ENCODE measurements at regions not wholly inside any gene's neighbourhood (a gene's known extent, or its start where the extent isn't known, plus 50 kb on each side); places are given as distances from the start of the nearest gene placed in this dataset.

DNA sequence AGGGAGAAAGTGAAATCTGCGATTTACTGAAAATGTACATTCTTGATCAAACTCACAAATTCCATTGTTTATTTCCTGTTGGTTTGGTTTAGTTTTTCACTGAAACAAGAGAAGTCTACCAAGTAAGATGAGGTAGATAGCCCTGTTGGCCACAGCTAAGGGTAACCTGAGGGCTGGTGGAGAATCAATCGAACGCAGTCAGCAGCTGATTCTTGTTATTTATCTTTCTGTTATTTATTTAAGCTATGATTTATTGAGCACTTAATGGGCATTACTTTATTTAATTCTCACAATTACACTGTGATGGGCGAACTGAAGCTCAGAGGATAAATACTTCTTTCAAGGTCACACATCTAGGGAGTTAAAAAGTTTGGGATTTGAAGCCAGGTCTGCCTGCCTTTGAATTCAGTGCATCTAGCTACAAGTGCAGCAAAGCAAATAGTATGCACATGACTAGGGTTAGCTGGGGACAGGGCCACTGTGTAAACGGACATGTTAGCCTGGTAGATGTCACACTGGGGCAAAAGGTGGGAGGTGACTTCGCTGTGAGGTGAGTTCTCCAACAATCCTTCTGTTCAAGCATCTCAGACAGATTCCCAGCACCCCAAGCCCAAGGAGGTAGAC, 106.5 kb upstream of the GADD45A start:
- Histone ChIP-seq H3K27me3 (ENCODE audit: control insufficient read depth, insufficient read depth, low read length) (no peaks in the 10 kb centered on the region), H3K4me3 (ENCODE audit: low read length) (no peak overlapping the region), H3K36me3 (ENCODE audit: insufficient read depth, low read length) (no peaks in the 10 kb centered on the region), H3K9me3 (replicated peaks; ENCODE audit: low read length) (no peaks in the 10 kb centered on the region), H3K4me2 (ENCODE audit: low read length) (no peak overlapping the region), H3K9ac (ENCODE audit: low read depth, low read length) (no peak overlapping the region), H3K4me1 (ENCODE audit: control insufficient read depth, insufficient read depth, low read length) (peaks cover 3% of the 10 kb centered on the region)

DNA sequence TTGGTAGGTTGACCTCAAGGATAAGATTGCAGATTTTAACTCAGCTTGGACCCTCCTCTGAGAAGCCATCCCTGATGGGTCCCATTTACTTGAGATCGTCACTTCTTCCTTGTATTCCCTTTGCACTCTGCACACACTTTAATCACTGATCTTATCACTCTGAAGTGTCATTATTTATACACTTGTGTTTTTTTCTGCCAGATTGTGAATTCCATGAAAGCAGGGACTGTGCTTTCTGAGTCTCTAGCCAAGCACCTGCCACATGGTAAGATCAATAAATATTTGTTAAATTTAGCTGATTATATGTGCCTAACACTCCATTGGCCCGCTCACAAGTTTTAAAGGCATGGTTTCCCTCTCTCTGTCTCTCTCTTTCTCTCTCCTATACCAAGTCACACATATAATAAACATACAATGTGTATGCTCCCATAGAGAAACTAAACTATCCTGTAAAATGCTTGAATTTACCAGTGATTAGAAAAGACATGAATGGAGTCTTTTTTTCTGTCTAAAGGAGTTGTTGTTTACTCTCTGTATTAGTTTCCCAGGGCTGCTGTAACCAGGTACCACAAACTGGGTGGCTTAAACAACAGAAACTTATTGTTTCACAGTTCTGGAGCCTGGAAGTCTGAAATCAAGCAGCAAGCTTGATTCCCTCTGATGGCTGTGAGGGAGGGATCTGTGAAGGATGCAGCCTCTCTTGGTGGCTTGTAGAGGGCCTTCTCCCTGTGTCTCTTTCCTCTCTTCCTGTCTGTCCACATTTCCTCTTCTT, 105.2 kb upstream of the GADD45A start:
- H3K27me3 ChIP-seq (ENCODE audit: control insufficient read depth, insufficient read depth, low read length) = no peaks in the 10 kb centered on the region
- H3K4me1 ChIP-seq (ENCODE audit: control insufficient read depth, insufficient read depth, low read length) = peaks cover 3% of the 10 kb centered on the region
- no peak overlapping the region for H3K4me2 ChIP-seq (ENCODE audit: low read length)
- no peak overlapping the region for H3K4me3 ChIP-seq (ENCODE audit: low read length)
- no peaks in the 10 kb centered on the region for H3K36me3 ChIP-seq (ENCODE audit: insufficient read depth, low read length)
- H3K9me3 ChIP-seq (replicated peaks; ENCODE audit: low read length) = no peaks in the 10 kb centered on the region
- no peak overlapping the region for H3K9ac ChIP-seq (ENCODE audit: low read depth, low read length)

- no peak overlapping the region for H3K9ac ChIP-seq (ENCODE audit: low read depth, low read length)
- H3K4me3 ChIP-seq (ENCODE audit: low read length) = no peak overlapping the region
- H3K4me1 ChIP-seq (ENCODE audit: control insufficient read depth, insufficient read depth, low read length) = no peaks in the 10 kb centered on the region
- H3K4me2 ChIP-seq (ENCODE audit: low read length) = no peak overlapping the region
- no peaks in the 10 kb centered on the region for H3K9me3 ChIP-seq (replicated peaks; ENCODE audit: low read length)
- H3K36me3 ChIP-seq (ENCODE audit: insufficient read depth, low read length) = no peaks in the 10 kb centered on the region
- H3K27me3 ChIP-seq (ENCODE audit: control insufficient read depth, insufficient read depth, low read length) = no peaks in the 10 kb centered on the region
Measured at GRCh38 chr1:67580691-67581403, 104.2 kb upstream of the GADD45A start.

- no peak overlapping the region for H3K4me2 ChIP-seq (ENCODE audit: low read length)
- H3K9ac ChIP-seq (ENCODE audit: low read depth, low read length) = no peak overlapping the region
- no peaks in the 10 kb centered on the region for H3K9me3 ChIP-seq (replicated peaks; ENCODE audit: low read length)
- no peaks in the 10 kb centered on the region for H3K27me3 ChIP-seq (ENCODE audit: control insufficient read depth, insufficient read depth, low read length)
- H3K4me3 ChIP-seq (ENCODE audit: low read length) = no peak overlapping the region
- H3K4me1 ChIP-seq (ENCODE audit: control insufficient read depth, insufficient read depth, low read length) = peaks cover 12% of the 10 kb centered on the region
- H3K36me3 ChIP-seq (ENCODE audit: insufficient read depth, low read length) = no peaks in the 10 kb centered on the region
Measured at GRCh38 chr1:67582625-67583461, 102.2 kb upstream of the GADD45A start.

DNA sequence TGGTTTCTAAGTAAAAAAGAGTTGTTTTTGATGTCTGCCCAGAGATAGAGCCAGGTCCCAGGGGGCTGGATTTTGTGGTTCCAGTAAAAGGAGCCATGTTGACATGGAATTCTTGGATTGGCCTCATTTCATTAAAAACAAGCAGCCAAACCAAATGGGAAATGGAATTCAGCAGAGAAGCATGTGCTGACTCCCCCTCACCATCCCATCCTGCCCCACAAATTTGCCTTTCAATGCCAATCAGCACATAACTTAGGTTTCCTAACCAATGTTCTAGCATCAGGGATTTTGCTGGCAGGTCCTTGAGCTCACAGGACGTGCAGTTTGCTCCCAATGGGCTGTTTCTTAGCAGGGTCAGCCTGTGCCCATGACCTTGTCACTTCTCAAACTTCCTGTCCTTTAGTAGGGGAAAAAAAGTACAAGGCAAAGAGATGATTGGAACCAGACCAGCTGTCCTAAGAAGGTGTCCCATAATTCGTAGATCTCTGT, 101.5 kb upstream of the GADD45A start:
- Histone ChIP-seq H3K9ac (ENCODE audit: low read depth, low read length) (no peak overlapping the region), H3K4me3 (ENCODE audit: low read length) (no peak overlapping the region), H3K4me2 (ENCODE audit: low read length) (no peak overlapping the region), H3K4me1 (ENCODE audit: control insufficient read depth, insufficient read depth, low read length) (peaks cover 12% of the 10 kb centered on the region), H3K27me3 (ENCODE audit: control insufficient read depth, insufficient read depth, low read length) (no peaks in the 10 kb centered on the region), H3K36me3 (ENCODE audit: insufficient read depth, low read length) (no peaks in the 10 kb centered on the region), H3K9me3 (replicated peaks; ENCODE audit: low read length) (no peaks in the 10 kb centered on the region)

DNA sequence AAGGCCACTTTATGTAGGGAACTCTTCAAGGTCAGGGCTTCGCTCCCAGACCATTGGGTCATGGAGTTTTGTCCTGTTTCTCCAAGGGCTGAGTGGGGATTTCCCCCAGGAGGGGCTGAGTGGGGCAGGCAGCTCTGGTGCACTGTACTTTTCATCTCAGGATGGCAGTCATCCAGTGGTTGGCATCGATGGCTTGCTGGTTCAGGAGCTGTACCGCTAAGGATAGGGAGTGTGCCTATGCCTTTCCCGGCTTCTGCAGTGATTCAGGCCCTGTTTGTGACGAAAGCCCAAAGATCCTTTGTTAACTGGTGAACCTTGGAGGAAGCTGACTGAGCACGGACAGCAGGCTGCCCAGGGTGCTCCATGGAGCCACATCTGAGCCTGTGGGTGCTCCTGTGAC, 100.1 kb upstream of the GADD45A start:
- Histone ChIP-seq H3K36me3 (ENCODE audit: insufficient read depth, low read length) (no peaks in the 10 kb centered on the region), H3K9ac (ENCODE audit: low read depth, low read length) (no peak overlapping the region), H3K27me3 (ENCODE audit: control insufficient read depth, insufficient read depth, low read length) (no peaks in the 10 kb centered on the region), H3K4me3 (ENCODE audit: low read length) (no peak overlapping the region), H3K4me1 (ENCODE audit: control insufficient read depth, insufficient read depth, low read length) (peaks cover 12% of the 10 kb centered on the region), H3K9me3 (replicated peaks; ENCODE audit: low read length) (no peaks in the 10 kb centered on the region), H3K4me2 (ENCODE audit: low read length) (no peak overlapping the region)

- H3K4me1 ChIP-seq (ENCODE audit: control insufficient read depth, insufficient read depth, low read length) = peaks cover 18% of the 10 kb centered on the region
- H3K4me3 ChIP-seq (ENCODE audit: low read length) = no peak overlapping the region
- peak overlapping the region; percentile 11 for H3K4me2 ChIP-seq (ENCODE audit: low read length)
- no peaks in the 10 kb centered on the region for H3K27me3 ChIP-seq (ENCODE audit: control insufficient read depth, insufficient read depth, low read length)
- peak overlapping the region; percentile 53 for H3K9ac ChIP-seq (ENCODE audit: low read depth, low read length)
- no peaks in the 10 kb centered on the region for H3K9me3 ChIP-seq (replicated peaks; ENCODE audit: low read length)
- H3K36me3 ChIP-seq (ENCODE audit: insufficient read depth, low read length) = no peaks in the 10 kb centered on the region
Measured at GRCh38 chr1:67586596-67586995, 98.4 kb upstream of the GADD45A start.

GRCh38 chr1:67588178-67588855, 96.7 kb upstream of the GADD45A start:
- H3K9ac ChIP-seq (ENCODE audit: low read depth, low read length) = no peak overlapping the region
- no peaks in the 10 kb centered on the region for H3K9me3 ChIP-seq (replicated peaks; ENCODE audit: low read length)
- H3K36me3 ChIP-seq (ENCODE audit: insufficient read depth, low read length) = no peaks in the 10 kb centered on the region
- H3K27me3 ChIP-seq (ENCODE audit: control insufficient read depth, insufficient read depth, low read length) = no peaks in the 10 kb centered on the region
- no peak overlapping the region for H3K4me2 ChIP-seq (ENCODE audit: low read length)
- H3K4me3 ChIP-seq (ENCODE audit: low read length) = no peak overlapping the region
- H3K4me1 ChIP-seq (ENCODE audit: control insufficient read depth, insufficient read depth, low read length) = peaks cover 18% of the 10 kb centered on the region

- H3K36me3 ChIP-seq (ENCODE audit: insufficient read depth, low read length) = no peaks in the 10 kb centered on the region
- H3K4me2 ChIP-seq (ENCODE audit: low read length) = no peak overlapping the region
- H3K27me3 ChIP-seq (ENCODE audit: control insufficient read depth, insufficient read depth, low read length) = no peaks in the 10 kb centered on the region
- peak overlapping the region; percentile 4 for H3K9ac ChIP-seq (ENCODE audit: low read depth, low read length)
- no peak overlapping the region for H3K4me3 ChIP-seq (ENCODE audit: low read length)
- no peaks in the 10 kb centered on the region for H3K9me3 ChIP-seq (replicated peaks; ENCODE audit: low read length)
- H3K4me1 ChIP-seq (ENCODE audit: control insufficient read depth, insufficient read depth, low read length) = peaks cover 18% of the 10 kb centered on the region
Measured at GRCh38 chr1:67589519-67590233, 95.3 kb upstream of the GADD45A start.

- H3K9ac ChIP-seq (ENCODE audit: low read depth, low read length) = peak overlapping the region; percentile 17
Measured at GRCh38 chr1:67590329-67590728, 94.7 kb upstream of the GADD45A start.

More at GRCh38 chr1:67590329-67590728, 94.7 kb upstream of the GADD45A start:
- Histone ChIP-seq H3K4me3 (ENCODE audit: low read length) (no peak overlapping the region), H3K27me3 (ENCODE audit: control insufficient read depth, insufficient read depth, low read length) (no peaks in the 10 kb centered on the region), H3K4me2 (ENCODE audit: low read length) (no peak overlapping the region), H3K36me3 (ENCODE audit: insufficient read depth, low read length) (no peaks in the 10 kb centered on the region), H3K9me3 (replicated peaks; ENCODE audit: low read length) (no peaks in the 10 kb centered on the region), H3K4me1 (ENCODE audit: control insufficient read depth, insufficient read depth, low read length) (peaks cover 18% of the 10 kb centered on the region)

Measured in skeletal muscle satellite cell (primary cell).